Upper lobe of right lung (tissue), 1 donor: ENCODE measurements at regions not wholly inside any gene's neighbourhood (a gene's known extent, or its start where the extent isn't known, plus 50 kb on each side); places are given as distances from the start of the nearest gene placed in this dataset.

Source experiments
- ATAC-seq: fragments of 200-7000 bp; cut with Tn5 transposase; one replicate; pipeline ENCODE4 v1.9.1; 2020; ENCODE audit warnings: mild to moderate bottlenecking, moderate library complexity
- DNase-seq: peaks from one replicate; pipeline ENCODE4 v3.0.0-alpha.2; 2020
- H3K27ac ChIP-seq: fragments of 200-600 bp; one replicate; pipeline ENCODE4 v1.8.0; 2022
- H3K27me3 ChIP-seq: fragments of 200-600 bp; one replicate; pipeline ENCODE4 v1.8.0; 2022; ENCODE audit warnings: mild to moderate bottlenecking
- H3K36me3 ChIP-seq: fragments of 200-600 bp; one replicate; pipeline ENCODE4 v1.8.0; 2022
- H3K4me1 ChIP-seq: fragments of 200-600 bp; one replicate; pipeline ENCODE4 v1.8.0; 2022
- H3K4me3 ChIP-seq: fragments of 200-600 bp; one replicate; pipeline ENCODE4 v1.8.0; 2022; ENCODE audit warnings: mild to moderate bottlenecking
- H3K9me3 ChIP-seq: fragments of 200-600 bp; one replicate; pipeline ENCODE4 v1.8.0; 2022
- intact Hi-C: fragments of 100-400 bp; cut with DNase I; formaldehyde crosslinking; loops from one replicate; pipeline ENCODE4 v1.11.0; 2022
- TF ChIP-seq, protein P1 (sequence below): fragments of 200-600 bp; IDR thresholded peaks from one replicate; pipeline ENCODE4 v1.8.0; 2022; ENCODE audit warnings: antibody characterized with exemption
- donor health status: DM: no; HTN: yes; CAD: no; lungs with severe emphysema.

DNA sequence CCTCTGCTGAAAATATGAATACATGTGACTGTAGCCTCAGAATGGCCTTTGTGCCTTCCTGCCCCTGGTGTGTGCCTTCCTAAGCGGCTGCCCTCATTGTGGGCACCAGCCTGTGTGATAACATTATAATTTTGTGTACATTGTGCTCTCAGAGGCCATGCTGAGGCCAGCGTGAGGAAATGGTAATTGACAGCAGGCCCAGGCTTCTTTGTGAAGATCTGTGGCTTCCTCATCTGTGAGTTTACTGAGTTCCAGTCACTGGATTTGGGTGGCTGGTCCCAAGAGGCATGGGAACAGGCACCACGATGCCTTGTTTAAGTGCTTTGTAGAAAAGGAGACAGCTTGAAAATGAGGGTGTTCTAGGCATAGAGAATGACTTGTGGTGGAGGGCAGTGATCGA, 389.3 kb downstream of the OMA1 start:
- Histone ChIP-seq H3K4me3 (no peak overlapping the region), H3K27me3 (no peaks in the 10 kb centered on the region), H3K4me1 (no peaks in the 10 kb centered on the region), H3K36me3 (no peaks in the 10 kb centered on the region), H3K9me3 (no peaks in the 10 kb centered on the region), H3K27ac (no peak overlapping the region)
- TF ChIP-seq, protein P1, sequence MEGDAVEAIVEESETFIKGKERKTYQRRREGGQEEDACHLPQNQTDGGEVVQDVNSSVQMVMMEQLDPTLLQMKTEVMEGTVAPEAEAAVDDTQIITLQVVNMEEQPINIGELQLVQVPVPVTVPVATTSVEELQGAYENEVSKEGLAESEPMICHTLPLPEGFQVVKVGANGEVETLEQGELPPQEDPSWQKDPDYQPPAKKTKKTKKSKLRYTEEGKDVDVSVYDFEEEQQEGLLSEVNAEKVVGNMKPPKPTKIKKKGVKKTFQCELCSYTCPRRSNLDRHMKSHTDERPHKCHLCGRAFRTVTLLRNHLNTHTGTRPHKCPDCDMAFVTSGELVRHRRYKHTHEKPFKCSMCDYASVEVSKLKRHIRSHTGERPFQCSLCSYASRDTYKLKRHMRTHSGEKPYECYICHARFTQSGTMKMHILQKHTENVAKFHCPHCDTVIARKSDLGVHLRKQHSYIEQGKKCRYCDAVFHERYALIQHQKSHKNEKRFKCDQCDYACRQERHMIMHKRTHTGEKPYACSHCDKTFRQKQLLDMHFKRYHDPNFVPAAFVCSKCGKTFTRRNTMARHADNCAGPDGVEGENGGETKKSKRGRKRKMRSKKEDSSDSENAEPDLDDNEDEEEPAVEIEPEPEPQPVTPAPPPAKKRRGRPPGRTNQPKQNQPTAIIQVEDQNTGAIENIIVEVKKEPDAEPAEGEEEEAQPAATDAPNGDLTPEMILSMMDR: no peak
- intact Hi-C loops: no loop called here
- DNase-seq (no peak), ATAC-seq (no peak)

DNA sequence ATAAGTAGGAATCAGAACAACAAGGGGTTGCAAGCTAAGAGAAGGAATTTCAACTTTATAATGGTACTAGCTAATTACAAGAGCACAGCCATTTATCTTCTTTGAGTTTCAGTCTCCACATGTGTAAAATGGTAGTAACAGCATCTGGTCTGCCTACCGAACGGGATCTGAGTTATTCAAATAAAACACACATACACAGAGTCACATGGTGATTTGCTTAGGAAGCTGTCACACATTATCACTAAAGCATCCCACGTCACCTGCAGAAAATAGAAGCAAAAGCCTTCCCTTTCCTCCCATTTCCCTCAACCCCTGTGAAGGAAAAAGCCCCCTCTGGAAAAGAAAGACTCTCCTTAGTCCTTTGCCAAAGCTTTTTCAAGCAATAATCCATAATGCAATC, 389.7 kb downstream of the OMA1 start:
- no peak for ATAC-seq
- intact Hi-C loops: no loop called here
- Histone ChIP-seq H3K4me3 (no peak overlapping the region), H3K36me3 (no peaks in the 10 kb centered on the region), H3K9me3 (no peaks in the 10 kb centered on the region), H3K27ac (no peak overlapping the region), H3K4me1 (no peaks in the 10 kb centered on the region), H3K27me3 (no peaks in the 10 kb centered on the region)
- no peak for DNase-seq
- TF ChIP-seq, protein P1: no peak

DNA sequence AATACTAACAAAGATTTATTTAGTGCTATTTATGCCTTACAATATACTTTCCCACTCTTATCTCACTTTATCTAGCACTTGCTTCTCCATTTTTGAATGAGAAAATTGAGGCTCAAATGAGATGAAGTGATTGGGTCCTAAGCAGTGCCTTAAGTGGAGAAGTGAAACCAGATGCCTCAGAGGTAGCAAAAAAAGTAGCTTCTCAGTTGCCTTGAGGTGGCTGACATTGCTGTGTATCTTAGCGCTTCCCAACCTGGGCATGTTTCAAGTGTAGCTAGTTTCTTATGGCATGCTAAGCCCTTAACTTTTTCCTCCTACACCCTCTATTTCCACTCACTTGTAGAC, 390.4 kb downstream of the OMA1 start:
- H3K4me3 ChIP-seq: no peak overlapping the region
- no peaks in the 10 kb centered on the region for H3K9me3 ChIP-seq
- TF ChIP-seq, protein P1: no peak
- no peaks in the 10 kb centered on the region for H3K27me3 ChIP-seq
- H3K36me3 ChIP-seq: no peaks in the 10 kb centered on the region
- intact Hi-C loops: no loop called here
- H3K27ac ChIP-seq: no peak overlapping the region
- no peak for ATAC-seq
- no peaks in the 10 kb centered on the region for H3K4me1 ChIP-seq
- no peak for DNase-seq

DNA sequence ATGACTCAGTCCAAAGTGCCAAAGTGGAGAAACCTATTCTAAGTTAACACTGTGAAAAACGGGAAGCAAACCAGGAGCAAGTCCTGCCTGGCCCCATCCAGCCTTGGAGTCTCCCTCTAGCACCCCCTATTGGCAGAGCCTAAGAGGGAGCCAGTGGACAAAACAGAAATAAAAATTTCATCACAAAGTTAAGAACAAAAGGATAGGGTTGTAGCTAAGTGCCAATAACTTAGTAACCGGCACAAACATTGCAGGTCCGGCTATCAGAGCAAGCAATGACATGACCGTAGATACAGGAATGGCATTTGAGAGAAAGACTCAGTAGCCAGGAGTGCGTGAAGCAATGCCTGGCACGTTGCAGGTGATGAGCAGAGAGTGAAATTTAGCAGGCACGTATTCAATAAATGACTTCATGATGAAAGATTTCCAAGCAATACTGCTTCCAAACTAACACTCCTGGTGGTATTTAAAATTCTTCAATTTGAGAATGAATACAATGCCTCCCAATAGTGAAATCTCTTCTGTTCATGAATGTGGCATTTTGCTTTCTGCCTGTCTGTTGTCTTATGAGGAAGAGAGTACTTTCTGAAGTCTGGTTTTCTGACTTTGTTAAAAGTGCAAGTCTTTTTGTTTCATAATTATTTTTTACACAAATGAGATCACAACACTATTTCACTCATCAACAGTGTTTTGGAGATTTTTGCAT, 391.0 kb downstream of the OMA1 start:
- peak; percentile 60 for ATAC-seq
- H3K36me3 ChIP-seq: no peaks in the 10 kb centered on the region
- intact Hi-C loops: no loop called here

DNA sequence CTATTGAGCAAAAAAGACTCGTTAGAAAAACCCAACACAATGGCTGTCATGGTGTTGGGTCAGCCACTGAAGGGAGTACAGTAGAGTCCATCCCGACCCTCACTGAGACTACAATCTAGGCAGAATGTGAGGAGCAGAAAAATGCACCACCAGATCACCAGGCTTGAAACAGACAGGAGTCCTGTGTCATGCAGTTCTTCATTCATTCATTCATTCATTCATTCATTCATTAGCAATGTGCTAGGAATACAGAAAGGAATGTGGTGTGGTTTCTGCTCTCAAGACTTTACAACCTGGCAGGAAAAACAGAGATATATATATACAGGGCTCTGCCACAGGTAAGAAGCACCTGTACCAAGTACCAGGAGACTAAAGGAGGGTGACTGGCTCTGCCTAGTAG, 392.3 kb downstream of the OMA1 start:
- Histone ChIP-seq H3K27me3 (no peaks in the 10 kb centered on the region), H3K4me3 (no peak overlapping the region), H3K9me3 (no peaks in the 10 kb centered on the region), H3K4me1 (no peaks in the 10 kb centered on the region), H3K36me3 (no peaks in the 10 kb centered on the region), H3K27ac (no peak overlapping the region)
- no peak for ATAC-seq
- no peak for DNase-seq
- intact Hi-C loops: no loop called here
- TF ChIP-seq, protein P1: no peak

More for the DNA sequence above, 391.0 kb downstream of the OMA1 start:
- Histone ChIP-seq H3K4me3 (no peak overlapping the region), H3K9me3 (no peaks in the 10 kb centered on the region), H3K27me3 (no peaks in the 10 kb centered on the region), H3K4me1 (no peaks in the 10 kb centered on the region), H3K27ac (no peak overlapping the region)
- TF ChIP-seq, protein P1: peak; percentile 32
- DNase-seq: no peak

DNA sequence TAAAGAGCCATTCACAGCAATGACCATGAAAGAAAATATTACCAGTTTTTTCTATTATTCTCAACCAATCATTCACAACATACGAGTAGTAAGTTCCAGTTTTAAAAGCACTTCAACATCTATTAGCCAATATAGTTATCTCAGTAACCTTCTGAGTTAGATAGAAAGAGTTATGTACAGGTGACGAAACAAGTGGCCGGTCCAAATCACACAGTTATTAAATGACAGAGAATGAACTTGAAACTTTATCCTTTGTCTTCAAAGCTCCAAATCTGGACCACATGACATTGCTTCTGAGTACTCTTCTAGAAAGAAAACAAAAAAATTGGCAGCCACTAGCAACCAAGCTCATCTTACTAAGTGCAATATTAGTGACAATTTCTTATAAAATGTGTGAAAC, 393.8 kb downstream of the OMA1 start:
- ATAC-seq (no peak), DNase-seq (no peak)
- intact Hi-C loops: no loop called here
- H3K27ac ChIP-seq: no peak overlapping the region
- no peaks in the 10 kb centered on the region for H3K4me1 ChIP-seq
- no peak overlapping the region for H3K4me3 ChIP-seq
- H3K9me3 ChIP-seq: no peaks in the 10 kb centered on the region
- TF ChIP-seq, protein P1: no peak
- no peaks in the 10 kb centered on the region for H3K27me3 ChIP-seq
- H3K36me3 ChIP-seq: no peaks in the 10 kb centered on the region
